ENCODE measurements at regions not wholly inside any gene's neighbourhood (a gene's known extent, or its start where the extent isn't known, plus 50 kb on each side); places are given as distances from the start of the nearest gene placed in this dataset.

- H3K4me1 Mint-ChIP-seq (ENCODE audit: low read depth): no peaks in the 10 kb centered on the region
- H3K9me3 Mint-ChIP-seq: no peaks in the 10 kb centered on the region
- H3K27me3 Mint-ChIP-seq: no peaks in the 10 kb centered on the region
- DNase-seq: no peak
- H3K4me3 Mint-ChIP-seq: no peak overlapping the region
- H3K27ac Mint-ChIP-seq: no peak overlapping the region
- no peaks in the 10 kb centered on the region for H3K36me3 Mint-ChIP-seq (ENCODE audit: low read depth)
Observed at GRCh38 chr10:43703286-43703685, 54.6 kb upstream of the ZNF32 start.

- Mint-ChIP-seq H3K4me1 (ENCODE audit: low read depth) (no peaks in the 10 kb centered on the region), H3K27ac (no peak overlapping the region), H3K4me3 (no peak overlapping the region), H3K36me3 (ENCODE audit: low read depth) (no peaks in the 10 kb centered on the region), H3K27me3 (no peaks in the 10 kb centered on the region), H3K9me3 (no peaks in the 10 kb centered on the region)
- no peak for DNase-seq
Observed at GRCh38 chr10:43702936-43703281, 54.2 kb upstream of the ZNF32 start.

GRCh38 chr10:43702213-43702935 lies 53.7 kb upstream of the ZNF32 start:
- H3K4me1 Mint-ChIP-seq (ENCODE audit: low read depth): no peaks in the 10 kb centered on the region
- no peak overlapping the region for H3K4me3 Mint-ChIP-seq
- no peaks in the 10 kb centered on the region for H3K9me3 Mint-ChIP-seq
- no peaks in the 10 kb centered on the region for H3K36me3 Mint-ChIP-seq (ENCODE audit: low read depth)
- no peak overlapping the region for H3K27ac Mint-ChIP-seq
- no peaks in the 10 kb centered on the region for H3K27me3 Mint-ChIP-seq
- DNase-seq: no peak

GRCh38 chr10:43701295-43701694 lies 52.6 kb upstream of the ZNF32 start:
- Mint-ChIP-seq H3K4me3 (no peak overlapping the region), H3K9me3 (no peaks in the 10 kb centered on the region), H3K36me3 (ENCODE audit: low read depth) (no peaks in the 10 kb centered on the region), H3K27me3 (no peaks in the 10 kb centered on the region), H3K27ac (no peak overlapping the region), H3K4me1 (ENCODE audit: low read depth) (no peaks in the 10 kb centered on the region)
- DNase-seq: no peak

GRCh38 chr10:43700306-43700705 lies 51.6 kb upstream of the ZNF32 start:
- Mint-ChIP-seq H3K27me3 (no peaks in the 10 kb centered on the region), H3K36me3 (ENCODE audit: low read depth) (no peaks in the 10 kb centered on the region), H3K27ac (no peak overlapping the region), H3K9me3 (no peaks in the 10 kb centered on the region), H3K4me1 (ENCODE audit: low read depth) (no peaks in the 10 kb centered on the region), H3K4me3 (no peak overlapping the region)
- no peak for DNase-seq

- H3K4me1 Mint-ChIP-seq (ENCODE audit: low read depth): no peaks in the 10 kb centered on the region
- DNase-seq: no peak
- no peaks in the 10 kb centered on the region for H3K9me3 Mint-ChIP-seq
- no peak overlapping the region for H3K4me3 Mint-ChIP-seq
- H3K27ac Mint-ChIP-seq: no peak overlapping the region
- H3K27me3 Mint-ChIP-seq: no peaks in the 10 kb centered on the region
- no peaks in the 10 kb centered on the region for H3K36me3 Mint-ChIP-seq (ENCODE audit: low read depth)
Observed at GRCh38 chr10:43699516-43699915, 50.8 kb upstream of the ZNF32 start.
